NCI-H345 (cell line): ENCODE measurements at regions not wholly inside any gene's neighbourhood (a gene's known extent, or its start where the extent isn't known, plus 50 kb on each side); places are given as distances from the start of the nearest gene placed in this dataset.

Source experiments
- DNase-seq: peaks from one replicate; lab custom pipeline; 2025; lab: John Stamatoyannopoulos, UW

DNA sequence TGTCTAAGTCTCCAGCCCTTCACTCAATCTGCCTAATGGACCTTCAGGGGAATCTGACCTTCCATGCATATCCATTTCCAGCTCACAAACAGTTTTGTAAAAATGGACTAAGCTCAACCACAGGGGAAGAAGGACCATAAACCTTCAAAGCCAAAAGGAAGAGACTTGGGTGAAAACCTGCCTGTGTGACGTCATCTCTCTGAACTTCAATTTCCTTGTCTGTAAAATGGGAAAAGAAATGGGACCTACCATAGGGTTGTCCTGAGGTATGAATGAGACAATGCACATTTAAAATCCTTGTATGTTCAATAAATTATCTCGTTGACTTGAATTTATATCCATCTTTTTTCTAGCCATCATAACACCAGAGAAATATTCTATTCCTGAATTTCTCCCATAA lies 370.7 kb downstream of the INSC start:
- DNase-seq = no peak

DNA sequence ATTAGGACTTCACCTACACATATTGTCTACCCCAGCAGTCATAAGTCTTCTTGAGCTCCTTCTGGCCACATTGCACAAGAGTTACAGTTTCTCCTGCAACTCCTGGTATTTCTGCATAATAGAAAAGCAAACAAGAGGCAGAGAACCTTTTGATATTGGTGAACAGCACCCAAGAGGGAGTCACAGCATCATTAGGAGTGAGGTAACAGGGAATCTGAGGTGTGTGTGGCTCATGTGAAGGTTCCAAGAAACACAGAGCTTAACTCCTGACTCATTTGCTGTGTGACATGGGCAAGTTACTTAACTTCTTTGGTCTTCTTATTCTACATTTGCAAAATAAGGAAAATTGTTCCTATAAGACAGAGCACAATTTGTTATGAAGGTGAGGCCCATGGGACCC lies 374.6 kb downstream of the INSC start:
- DNase-seq = no peak

DNA sequence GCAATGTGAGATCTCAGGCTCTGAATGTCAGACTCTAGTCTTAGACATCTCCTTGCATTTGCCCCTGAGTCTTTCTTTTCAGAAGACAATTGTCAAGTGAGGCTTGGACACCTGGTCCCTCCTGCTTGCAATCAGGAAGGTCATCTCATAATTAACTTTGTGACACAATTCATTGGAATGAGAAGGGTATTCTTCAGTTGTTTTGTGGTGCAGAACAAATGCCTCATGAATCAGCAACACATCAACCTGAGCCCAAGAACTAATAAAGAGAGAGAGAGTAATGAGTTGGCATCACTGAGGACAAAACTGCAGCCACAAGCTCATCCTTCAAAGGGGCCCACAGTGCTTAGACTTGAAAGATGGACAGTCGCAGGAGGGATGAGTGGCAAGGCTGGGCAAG lies 375.8 kb downstream of the INSC start:
- DNase-seq = no peak

DNA sequence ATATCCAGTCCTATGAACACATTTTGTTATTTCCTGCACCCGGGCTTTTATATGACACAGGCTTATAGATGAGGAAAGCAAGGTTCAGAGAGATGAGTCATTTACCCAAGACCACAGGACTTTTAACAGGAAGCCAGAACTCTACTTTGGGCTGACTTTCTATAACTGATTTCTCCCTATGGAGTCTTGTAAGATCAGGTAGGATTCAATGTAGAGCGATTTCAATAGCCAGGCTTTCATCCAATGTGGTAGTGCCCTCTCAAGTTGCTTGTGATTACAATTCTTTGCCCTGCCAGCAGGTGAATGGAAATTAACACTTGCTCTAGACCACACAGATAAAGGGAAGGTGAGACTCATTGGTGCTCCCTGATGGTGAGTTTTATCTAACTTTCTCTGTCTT lies 378.3 kb downstream of the INSC start:
- peak; percentile 7 for DNase-seq

DNA sequence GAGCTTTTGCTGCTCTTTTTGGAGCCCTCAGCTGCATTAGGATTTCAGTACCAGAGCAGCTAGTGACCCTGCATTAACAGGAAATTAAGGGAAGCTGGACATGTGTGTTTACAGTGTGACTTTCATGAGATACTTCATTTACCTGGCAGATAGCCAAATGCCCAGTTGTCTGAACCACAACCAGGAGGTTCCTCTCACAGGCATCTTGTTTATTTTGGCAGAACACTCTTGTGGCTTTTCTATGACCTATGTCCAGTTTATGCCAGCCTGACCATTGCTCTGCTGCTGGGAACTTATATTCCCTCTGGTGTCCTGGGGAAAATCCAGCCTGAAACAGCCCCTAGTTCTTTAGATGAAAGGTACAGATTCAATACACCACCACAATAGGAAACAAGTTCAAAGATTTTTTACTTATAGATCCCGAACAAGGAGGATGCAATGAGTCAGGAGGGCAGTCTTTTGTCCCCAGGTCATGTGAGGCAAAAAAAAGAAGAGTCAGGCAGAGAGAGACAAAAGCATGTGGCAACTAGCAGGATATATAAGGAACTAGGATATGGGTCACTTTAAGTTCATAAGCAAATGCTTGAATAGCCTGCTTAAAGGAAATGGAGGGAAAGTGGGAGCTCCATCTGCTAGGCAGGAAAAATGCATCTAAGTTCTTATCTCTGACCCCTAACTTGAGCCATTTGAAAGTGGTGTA lies 379.3 kb downstream of the INSC start:
- DNase-seq = no peak

DNA sequence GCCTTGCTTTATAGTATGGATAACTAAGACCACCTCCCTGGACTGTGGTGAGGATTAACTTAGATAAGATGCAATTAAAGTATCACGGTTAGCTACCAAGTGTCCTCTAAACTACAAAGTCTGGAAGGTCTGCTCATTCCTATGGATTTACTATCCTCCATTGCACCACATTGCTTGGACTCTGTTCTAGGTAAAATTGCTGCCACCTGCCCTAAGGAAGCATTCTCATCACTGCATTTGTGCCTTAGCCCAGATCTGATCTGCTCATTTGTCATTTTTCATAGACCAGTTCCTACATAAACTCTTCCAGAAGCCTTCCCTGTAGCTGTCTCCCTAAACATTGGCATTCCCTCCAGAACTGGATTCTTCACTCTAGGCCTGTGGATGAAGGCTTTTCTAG lies 380.0 kb downstream of the INSC start:
- no peak for DNase-seq

DNA sequence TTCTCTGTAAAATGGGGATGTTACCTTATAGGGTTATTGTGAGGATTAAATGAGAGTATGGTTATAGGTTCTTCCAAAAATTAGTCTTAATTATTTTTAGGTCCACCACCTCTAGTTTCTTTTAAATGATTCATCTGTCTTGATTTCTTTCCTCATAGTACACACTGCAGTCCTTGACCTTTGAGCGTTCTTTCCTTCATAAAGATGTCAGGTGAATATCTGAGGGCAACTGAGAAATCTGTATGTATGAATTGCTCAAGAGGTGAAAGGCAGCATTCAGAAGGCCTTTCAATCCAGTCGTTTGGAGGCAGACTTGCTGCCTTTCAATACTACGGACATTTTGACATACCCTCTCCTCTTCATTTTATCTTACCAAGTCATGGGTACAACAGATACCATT lies 380.7 kb downstream of the INSC start:
- no peak for DNase-seq

DNA sequence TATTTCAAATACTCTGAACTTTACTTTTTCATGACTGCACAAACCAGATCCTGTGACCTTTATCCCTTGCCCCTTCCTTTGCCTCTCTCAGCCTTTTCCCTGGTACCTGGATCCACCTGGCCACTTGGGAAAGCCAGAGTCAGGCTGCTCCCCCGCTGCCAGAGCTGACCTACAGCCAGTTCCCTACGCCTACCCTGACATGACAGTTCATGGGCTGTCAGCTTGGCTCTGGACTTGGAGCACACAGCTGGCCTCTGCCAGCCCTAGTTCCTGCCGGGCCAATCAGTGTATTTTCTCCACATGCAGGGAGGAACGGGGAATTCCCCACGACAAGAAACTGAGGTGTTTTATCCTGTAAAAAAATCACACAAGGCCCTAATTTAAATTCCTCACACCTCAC lies 382.6 kb downstream of the INSC start:
- DNase-seq = no peak

DNA sequence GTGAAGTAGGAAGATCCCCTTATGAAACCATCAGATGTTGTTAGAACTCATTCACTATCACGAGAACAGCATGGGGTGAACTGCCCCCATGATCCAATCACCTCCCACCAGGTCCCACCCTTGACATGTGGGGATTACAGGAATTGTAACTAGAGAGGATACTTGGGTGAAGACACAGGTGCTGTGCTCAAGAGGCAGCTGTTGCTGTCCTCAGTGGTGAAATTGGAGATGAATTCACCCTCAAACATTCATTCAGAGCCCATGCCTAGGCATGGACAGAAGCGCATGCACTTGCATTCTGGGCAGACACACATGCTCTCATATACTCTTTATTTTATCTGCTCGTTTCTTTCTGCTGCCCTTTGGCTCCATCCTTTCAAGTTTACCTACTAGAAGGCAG lies 385.0 kb downstream of the INSC start:
- DNase-seq = no peak

DNA sequence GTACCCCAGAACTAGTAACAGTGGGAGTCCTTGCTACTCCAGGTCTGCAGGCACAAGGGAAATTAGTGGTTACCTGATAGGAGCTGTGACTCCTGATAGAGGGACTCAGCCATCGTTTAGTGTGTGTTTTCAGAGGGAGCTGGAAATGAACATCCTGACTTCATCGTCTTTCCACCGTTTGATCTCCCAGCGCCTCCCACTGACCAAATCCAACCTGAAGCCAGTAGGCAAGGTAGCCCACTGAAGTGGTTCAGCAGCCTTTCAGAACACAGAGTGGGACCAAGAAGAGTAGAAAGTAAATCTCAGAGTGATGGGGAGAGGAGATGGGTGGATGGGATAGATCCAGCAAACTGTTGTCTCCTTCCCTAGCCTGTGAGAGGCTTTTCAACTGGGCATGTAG lies 385.9 kb downstream of the INSC start:
- DNase-seq = no peak

DNA sequence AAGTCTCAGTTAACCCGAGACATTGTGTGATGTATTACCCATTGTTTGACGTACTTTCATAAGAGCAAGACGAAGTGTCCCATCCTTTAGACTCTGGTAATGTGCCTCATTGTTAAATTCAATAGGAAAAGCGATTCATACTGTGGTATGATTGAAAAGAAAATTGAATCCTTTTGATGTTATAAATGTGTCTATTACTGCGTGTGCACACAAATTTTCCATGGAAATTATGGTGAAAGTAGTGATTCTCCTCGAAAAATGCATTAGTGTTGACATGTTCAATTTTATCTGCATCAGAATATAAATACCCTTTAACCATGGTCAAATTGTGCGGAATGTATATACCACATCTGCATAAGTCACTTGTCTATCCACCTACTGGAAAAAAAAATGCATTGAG lies 386.8 kb downstream of the INSC start:
- DNase-seq = no peak

DNA sequence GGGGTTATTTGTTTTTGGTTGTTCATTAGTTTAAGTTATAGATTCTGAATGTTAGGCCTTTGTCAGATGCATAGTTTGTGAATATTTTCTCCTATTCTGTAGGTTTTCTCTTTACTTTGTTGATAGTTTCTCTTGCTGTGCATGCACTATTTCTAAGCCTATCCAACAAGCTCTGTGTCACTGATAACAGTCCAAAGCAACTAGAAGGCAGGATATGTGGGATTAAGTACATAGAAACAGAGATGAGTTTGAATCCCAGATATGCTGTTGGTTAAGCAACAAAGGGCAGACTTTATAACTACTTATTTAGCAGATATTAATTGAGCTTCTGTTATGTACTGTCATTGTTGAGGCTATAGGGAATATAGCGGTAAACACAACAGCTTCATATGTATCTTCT lies 390.4 kb downstream of the INSC start:
- no peak for DNase-seq

DNA sequence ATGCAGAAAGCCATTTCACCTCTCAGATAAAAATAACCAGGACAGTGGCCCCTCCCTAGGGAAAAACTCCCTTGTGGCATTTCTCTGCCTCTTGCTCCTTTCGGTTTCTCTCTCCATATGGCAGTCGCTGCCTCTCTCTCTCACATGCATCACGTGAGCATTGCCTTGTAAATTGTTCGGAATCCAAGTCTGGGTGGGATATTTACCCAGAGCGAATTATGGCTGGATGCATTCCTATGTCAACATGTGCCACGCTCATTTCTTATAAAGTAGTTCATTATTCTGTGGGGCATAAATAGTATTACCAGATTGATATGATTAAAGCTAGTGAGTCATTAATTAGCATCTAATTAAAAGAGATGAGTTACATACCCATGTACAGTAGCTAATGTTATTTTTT lies 392.9 kb downstream of the INSC start:
- DNase-seq = no peak

DNA sequence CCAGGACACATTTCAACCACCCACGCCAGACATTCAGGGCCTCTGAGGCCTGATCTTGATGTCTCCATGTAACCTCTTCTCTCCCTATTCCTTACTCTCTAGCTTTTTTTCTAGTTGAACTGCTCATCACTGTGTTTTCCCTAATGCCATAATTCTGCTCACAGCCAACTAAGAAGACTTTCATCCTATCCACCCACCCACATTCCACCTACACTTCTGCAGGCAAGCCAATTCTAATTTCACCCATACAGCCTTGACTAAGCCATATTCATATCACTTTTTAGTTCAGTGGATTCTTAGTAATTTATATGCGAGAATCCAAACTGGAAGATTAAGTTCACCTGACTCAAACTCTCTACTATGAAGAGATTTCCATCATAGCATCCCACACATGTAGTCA lies 394.4 kb downstream of the INSC start:
- DNase-seq = no peak

DNA sequence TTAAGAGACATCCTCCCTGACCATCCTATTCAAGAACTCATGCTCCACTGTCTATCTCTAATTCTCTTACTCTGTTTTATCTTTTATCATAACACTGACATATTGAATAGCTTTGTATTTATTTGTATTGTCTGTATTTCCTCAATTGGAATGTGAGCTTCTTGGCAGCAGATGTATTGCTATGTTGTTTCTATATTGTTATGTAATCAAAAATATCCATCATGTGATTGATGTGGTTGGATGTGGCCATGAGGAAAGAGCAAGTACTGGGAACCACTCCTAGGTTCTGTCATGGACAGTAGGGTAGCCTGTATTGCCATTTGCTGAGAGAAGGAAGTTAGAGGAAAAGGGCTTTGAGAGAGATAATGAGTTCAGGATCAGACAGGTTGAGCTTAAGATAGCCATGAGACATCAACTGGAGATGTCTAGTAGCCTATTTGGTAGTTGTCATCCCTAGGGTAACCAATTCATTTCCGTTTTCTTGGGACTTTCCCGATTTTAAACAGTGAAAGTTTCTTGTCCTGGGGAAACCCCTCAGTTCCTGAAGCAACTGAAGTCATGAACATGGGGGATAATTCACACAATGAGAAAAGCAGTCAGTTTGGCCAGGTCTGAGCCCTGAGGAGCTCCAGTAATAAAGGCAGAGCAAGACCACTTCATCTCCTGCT lies 404.5 kb downstream of the INSC start:
- no peak for DNase-seq

DNA sequence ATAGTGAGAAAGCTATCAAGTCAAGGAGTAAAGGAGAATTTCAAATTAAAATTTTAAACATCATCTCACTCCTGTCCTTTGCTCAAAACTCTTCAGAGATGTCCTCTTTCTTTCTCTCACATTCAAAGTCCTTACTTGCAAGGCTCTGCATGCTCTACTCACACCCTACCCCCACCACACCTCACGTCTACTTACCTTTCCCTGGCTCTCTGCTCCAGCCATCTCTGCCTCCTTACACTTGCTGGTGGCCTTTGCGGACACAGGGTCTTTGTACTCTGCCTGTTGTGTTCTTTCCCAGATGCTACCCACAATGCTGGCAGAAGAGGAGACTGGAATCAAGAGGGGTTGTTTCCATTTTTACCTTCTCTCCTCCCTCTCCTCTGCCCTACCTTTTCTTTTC lies 405.2 kb downstream of the INSC start:
- no peak for DNase-seq

DNA sequence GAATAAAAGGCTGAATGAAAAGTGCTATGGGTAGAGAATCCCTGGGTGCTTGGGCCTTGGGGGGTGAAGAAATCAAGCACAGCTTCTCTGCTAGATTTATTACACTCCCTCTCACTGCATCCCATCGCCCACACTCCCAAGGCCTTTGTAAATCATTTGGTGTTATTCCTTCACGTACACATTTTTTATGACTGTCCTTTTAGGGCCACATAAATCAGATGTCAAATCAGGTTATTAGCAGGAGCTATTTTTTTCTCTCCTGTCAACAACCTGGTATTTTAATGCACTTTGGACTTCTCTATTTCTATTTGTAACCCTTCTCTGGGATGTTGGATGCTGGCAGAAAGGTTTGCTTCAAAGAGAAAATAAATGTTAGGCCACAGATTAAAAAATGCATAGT lies 408.8 kb downstream of the INSC start:
- DNase-seq = no peak

DNA sequence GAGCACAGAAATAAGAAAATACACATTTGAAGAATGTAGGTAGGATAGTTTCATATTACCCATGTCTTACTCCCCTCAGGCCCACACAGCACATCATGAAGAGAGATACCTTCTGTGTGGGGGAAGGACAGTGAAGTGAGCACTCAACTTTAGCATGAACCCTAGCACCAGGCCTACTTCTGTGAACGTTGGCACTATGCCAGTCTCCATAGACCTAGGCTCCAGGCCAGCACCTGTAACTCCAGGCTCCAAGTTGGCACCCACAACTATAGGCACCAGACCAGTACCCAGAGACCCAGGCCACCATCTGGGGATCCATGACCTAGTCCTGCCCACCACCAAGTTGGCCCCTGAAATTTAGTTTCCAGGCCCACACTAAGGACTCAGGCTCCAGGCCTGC lies 410.9 kb downstream of the INSC start:
- DNase-seq = no peak

DNA sequence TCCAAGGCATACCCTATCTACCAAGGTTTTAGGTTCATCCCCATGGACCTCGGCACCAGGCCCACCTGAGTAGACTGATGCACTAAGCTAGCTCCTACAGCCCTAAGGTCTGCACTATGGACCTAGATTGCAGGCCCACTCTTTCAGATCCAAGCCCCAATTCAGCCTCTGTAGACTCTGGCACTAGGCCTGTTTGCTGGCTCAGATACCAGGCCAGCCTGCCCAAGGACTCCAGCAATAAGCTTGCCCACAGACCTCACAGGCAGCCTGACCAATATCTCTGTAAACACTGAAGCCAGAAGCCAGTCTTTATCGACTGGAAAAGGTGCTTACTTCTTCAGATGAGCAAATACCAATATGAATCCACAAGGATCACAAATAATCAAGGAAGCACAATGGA lies 411.3 kb downstream of the INSC start:
- DNase-seq = no peak

DNA sequence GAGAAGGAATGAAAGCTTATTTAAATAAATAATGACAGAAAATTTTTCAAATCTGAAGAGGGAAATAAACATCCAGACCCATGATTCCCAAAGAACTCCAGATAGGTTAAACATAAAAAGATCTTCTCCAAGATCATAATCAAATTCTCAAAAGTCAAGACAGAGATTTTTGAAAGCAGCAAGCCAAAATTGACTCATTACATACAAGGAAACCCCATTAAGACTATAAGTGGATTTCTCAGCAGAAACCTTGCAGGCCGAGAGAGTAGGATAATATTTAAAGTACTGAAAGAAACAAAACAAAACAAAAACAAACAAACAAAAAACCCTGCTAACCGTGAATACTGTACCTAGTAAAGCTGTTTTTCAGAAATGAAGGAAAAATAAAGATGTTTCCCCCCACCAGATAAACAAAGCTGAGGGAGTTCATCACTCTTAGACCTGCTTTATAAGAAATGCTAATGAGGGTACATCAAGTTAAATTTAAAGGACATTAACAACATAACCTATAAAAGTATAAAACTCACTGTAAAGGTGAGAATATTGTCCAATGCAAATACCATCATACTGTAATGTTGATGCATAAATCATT lies 412.2 kb downstream of the INSC start:
- no peak for DNase-seq

DNA sequence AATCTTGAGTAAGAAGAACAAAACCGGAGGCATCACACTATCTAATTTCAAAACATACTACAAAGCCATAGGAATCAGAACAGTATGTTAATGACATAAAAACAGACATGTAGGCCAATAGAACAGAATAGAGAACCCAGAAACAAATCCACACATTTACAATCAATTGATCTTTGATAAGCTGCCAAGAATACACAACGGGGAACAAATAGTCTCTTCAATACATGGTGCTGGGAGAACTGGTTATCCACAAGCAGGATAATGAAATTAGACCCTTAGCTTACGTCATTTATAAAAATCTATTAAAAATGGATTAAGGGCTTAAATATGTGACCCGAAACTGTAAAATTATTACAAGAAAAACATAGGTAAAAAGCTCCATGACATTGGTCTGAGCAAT lies 417.7 kb downstream of the INSC start:
- DNase-seq = no peak

DNA sequence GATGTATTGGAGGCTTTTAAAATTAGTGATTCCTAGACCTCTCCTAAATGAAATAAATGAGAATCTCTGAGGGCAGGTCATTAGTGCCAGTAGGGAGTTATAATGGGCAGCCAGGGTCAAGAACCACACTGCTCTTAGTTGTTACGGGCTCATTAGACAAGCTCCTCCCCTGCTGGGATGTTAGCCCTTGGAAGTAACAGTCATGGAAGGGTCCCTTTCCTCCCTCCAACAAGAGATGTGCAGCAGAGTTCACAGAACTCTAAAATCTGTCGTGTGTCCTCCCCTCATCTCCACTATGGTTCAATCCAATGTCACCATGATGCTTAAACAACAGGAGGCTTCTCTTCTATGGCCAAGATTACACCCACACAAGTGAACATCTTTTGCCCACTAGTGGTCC lies 419.5 kb downstream of the INSC start:
- no peak for DNase-seq

DNA sequence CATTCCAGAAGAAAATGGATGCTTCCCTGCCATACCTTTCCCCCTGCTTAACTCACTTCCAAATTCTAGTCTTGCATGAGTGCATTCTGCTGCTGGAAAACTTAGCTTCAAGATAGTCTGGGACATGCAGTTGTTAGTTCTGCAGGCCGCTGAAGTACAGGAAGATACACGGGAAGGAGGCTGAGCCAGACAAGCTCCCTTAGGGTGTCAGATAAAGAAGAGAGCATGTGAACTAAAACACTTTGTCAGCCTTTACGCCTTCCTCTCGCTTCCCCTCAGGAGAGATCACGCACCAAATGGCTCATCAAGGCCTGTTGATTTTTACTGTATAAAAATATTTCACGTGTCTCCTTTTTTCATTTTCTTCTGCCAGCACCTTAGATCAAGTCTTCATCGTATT lies 420.7 kb downstream of the INSC start:
- DNase-seq = no peak

DNA sequence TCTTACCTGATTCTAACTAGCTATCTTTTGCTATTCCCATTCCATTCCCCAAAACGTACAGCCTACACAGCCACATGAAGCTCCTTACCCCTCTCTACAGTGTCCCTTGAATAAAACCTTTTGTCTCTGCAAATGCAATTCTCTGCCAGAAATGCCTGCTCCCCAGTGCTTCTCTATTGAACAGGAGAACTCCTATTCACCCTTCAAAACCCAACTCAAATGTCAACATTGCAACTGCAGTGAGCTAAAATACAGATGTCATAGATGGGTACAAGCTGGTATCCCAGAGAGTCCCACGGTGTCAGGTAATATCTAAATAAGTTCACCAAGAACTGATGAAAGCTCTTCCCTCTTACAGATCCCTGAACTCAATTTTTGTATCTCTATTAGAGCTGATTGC lies 421.7 kb downstream of the INSC start:
- no peak for DNase-seq
